Sigmoid colon (tissue), 6 donors: ENCODE measurements at regions not wholly inside any gene's neighbourhood (a gene's known extent, or its start where the extent isn't known, plus 50 kb on each side); places are given as distances from the start of the nearest gene placed in this dataset.

Experiments
- DNase-seq: peaks from one replicate; pipeline ENCODE4 v3.0.0-alpha.2; 2019
- H3K27ac ChIP-seq, 4 donors: fragments of 200-600 bp; sonication (generic); one replicate each; pipeline ENCODE4 v1.5.1; 2016 to 2019; ENCODE audit warnings: mild to moderate bottlenecking in 1 of 4
- H3K27me3 ChIP-seq, 3 donors: fragments of 200-600 bp; sonication (generic); one replicate each; pipeline ENCODE4 v1.5.1; 2019; ENCODE audit warnings: mild to moderate bottlenecking in 1 of 3
- H3K36me3 ChIP-seq, 4 donors: fragments of 200-600 bp; sonication (generic); one replicate each; pipeline ENCODE4 v1.5.1; 2016 to 2019
- H3K4me1 ChIP-seq, 4 donors: fragments of 200-600 bp; sonication (generic); one replicate each; pipeline ENCODE4 v1.5.1; 2017 to 2019
- H3K4me3 ChIP-seq, 4 donors: fragments of 200-600 bp; sonication (generic); one replicate each; pipeline ENCODE4 v1.5.1; 2017 to 2019; ENCODE audit warnings: mild to moderate bottlenecking in 2 of 4, moderate library complexity in 1 of 4
- H3K9me3 ChIP-seq, 4 donors: fragments of 200-600 bp in 3 of 4; sonication (generic) in 3 of 4; one replicate each; pipeline versions ENCODE4 v1.5.1 to v1.6.1; 2013 to 2019
- CTCF ChIP-seq, 4 experiments: fragments of 450-650 bp in 3 of 4; fragments of 200-600 bp in 1 of 4; IDR thresholded peaks; one replicate each; pipeline ENCODE4 v1.5.1; 2016 to 2019; ENCODE audit warnings: antibody characterized with exemption in 4 of 4, mild to moderate bottlenecking in 3 of 4, moderate library complexity in 2 of 4
- EP300 ChIP-seq, 4 donors: sonication (generic); formaldehyde crosslinking; IDR thresholded peaks; one replicate each; pipeline ENCODE4 v1.6.1; 2017; ENCODE audit warnings: antibody characterized with exemption in 4 of 4
- POLR2A ChIP-seq, 2 donors: fragments of 450-650 bp; IDR thresholded peaks; one replicate each; pipeline ENCODE4 v1.6.1; 2016; ENCODE audit warnings: antibody characterized with exemption in 2 of 2, mild to moderate bottlenecking in 2 of 2, moderate library complexity in 2 of 2
- POLR2AphosphoS5 ChIP-seq, 4 donors: sonication (generic); formaldehyde crosslinking; IDR thresholded peaks; one replicate each; pipeline ENCODE4 v1.6.1; 2017; ENCODE audit warnings: antibody characterized with exemption in 4 of 4
- WGBS, 2 donors: extraction: QIAGEN DNeasy Blood & Tissue Kit; methylation state at CpG; one replicate each; pipeline ENCODE4 v1.1.7; 2013; 5-methylcytosine and 5-hydroxymethylcytosine counted together
- intact Hi-C: fragments of 100-400 bp; cut with DNase I; formaldehyde crosslinking; loops from one replicate; pipeline ENCODE4 v1.15.1; 2023
- donor health status: healthy with polysubstance abuse.
- donor health status: healthy.

GRCh38 chr9:1791191-1791590 lies 224.0 kb upstream of the SMARCA2 start:
- H3K9me3 ChIP-seq: no peaks in the 10 kb centered on the region
- no peaks in the 10 kb centered on the region for H3K27me3 ChIP-seq
- H3K27ac ChIP-seq: no peak overlapping the region
- WGBS, 2 donors: 88 to 89% methylated on average over 6 of the region's 6 CpGs
- DNase-seq: no peak
- no peak for TF ChIP-seq EP300 (IDR thresholded peaks at IDR 0.05)
- TF ChIP-seq CTCF (IDR thresholded peaks at IDR 0.05): no peak
- no peaks in the 10 kb centered on the region for H3K36me3 ChIP-seq
- intact Hi-C loops: no loop called here
- no peaks in the 10 kb centered on the region for H3K4me1 ChIP-seq
- H3K4me3 ChIP-seq: no peak overlapping the region

GRCh38 chr9:1794547-1795270 lies 220.4 kb upstream of the SMARCA2 start:
- no peak for DNase-seq
- no peaks in the 10 kb centered on the region for H3K27me3 ChIP-seq
- 82 to 86% methylated on average over 5 of the region's 5 CpGs for WGBS, 2 donors
- H3K9me3 ChIP-seq: no peaks in the 10 kb centered on the region
- TF ChIP-seq EP300 (IDR thresholded peaks at IDR 0.05): no peak
- no peak for TF ChIP-seq POLR2A (IDR thresholded peaks at IDR 0.05)
- TF ChIP-seq CTCF (IDR thresholded peaks at IDR 0.05): no peak
- TF ChIP-seq POLR2AphosphoS5 (IDR thresholded peaks at IDR 0.05): no peak
- H3K4me1 ChIP-seq: no peaks in the 10 kb centered on the region
- H3K27ac ChIP-seq: no peak overlapping the region
- H3K4me3 ChIP-seq: no peak overlapping the region
- intact Hi-C loops: no loop called here
- no peaks in the 10 kb centered on the region for H3K36me3 ChIP-seq

GRCh38 chr9:1804128-1804865 lies 210.8 kb upstream of the SMARCA2 start:
- no peaks in the 10 kb centered on the region for H3K4me1 ChIP-seq
- 87 to 92% methylated on average over 4 of the region's 4 CpGs for WGBS, 2 donors
- no peak overlapping the region for H3K27ac ChIP-seq
- TF ChIP-seq POLR2AphosphoS5 (IDR thresholded peaks at IDR 0.05): no peak
- no peak for TF ChIP-seq POLR2A (IDR thresholded peaks at IDR 0.05)
- TF ChIP-seq CTCF (IDR thresholded peaks at IDR 0.05): no peak
- TF ChIP-seq EP300 (IDR thresholded peaks at IDR 0.05): no peak
- H3K9me3 ChIP-seq: no peaks in the 10 kb centered on the region
- DNase-seq: no peak
- H3K36me3 ChIP-seq: no peaks in the 10 kb centered on the region
- H3K27me3 ChIP-seq: no peaks in the 10 kb centered on the region
- intact Hi-C loops: no loop called here
- H3K4me3 ChIP-seq: no peak overlapping the region

- no peak overlapping the region for H3K4me3 ChIP-seq
- intact Hi-C loops: loop anchor here (10.0 kb wide), 1 partner anchor 115 kb away; no protein-coding TSS in a partner anchor
- H3K36me3 ChIP-seq: no peaks in the 10 kb centered on the region
- TF ChIP-seq POLR2AphosphoS5 (IDR thresholded peaks at IDR 0.05): no peak
- no peak for TF ChIP-seq POLR2A (IDR thresholded peaks at IDR 0.05)
- TF ChIP-seq EP300 (IDR thresholded peaks at IDR 0.05): no peak
- no peak for TF ChIP-seq CTCF (IDR thresholded peaks at IDR 0.05)
- no peak overlapping the region for H3K27ac ChIP-seq
- WGBS, 2 donors: 87 to 92% methylated on average over 3 of the region's 3 CpGs
- H3K4me1 ChIP-seq: no peaks in the 10 kb centered on the region
- DNase-seq: no peak
- no peaks in the 10 kb centered on the region for H3K9me3 ChIP-seq
- H3K27me3 ChIP-seq: peaks cover 0 to 8% (median 0%) of the 10 kb centered on the region in 3 donors
Observed at GRCh38 chr9:1829719-1830118, 185.4 kb upstream of the SMARCA2 start.
